Gastroesophageal sphincter (tissue), 3 donors: ENCODE measurements at regions not wholly inside any gene's neighbourhood (a gene's known extent, or its start where the extent isn't known, plus 50 kb on each side); places are given as distances from the start of the nearest gene placed in this dataset.
"Not testable (repeated sequence)": the region's sequence is repeated elsewhere in the genome, so short reads cannot be mapped to it uniquely, and the experiment has no call there.

Source experiments
- CTCF ChIP-seq, 4 experiments: fragments of 200-600 bp in 2 of 4; fragments of 450-650 bp in 2 of 4; sonication (generic) in 1 of 4; IDR thresholded peaks; one replicate each; pipeline ENCODE4 v1.5.1; 2017 to 2019; ENCODE audit warnings: antibody characterized with exemption in 4 of 4, mild to moderate bottlenecking in 2 of 4, moderate library complexity in 2 of 4
- EP300 ChIP-seq: sonication (generic); formaldehyde crosslinking; IDR thresholded peaks from one replicate; pipeline ENCODE4 v1.6.1; 2017; ENCODE audit warnings: antibody characterized with exemption, mild to moderate bottlenecking
- POLR2A ChIP-seq, 2 donors: fragments of 450-650 bp; IDR thresholded peaks; one replicate each; pipeline ENCODE4 v1.6.1; 2017; ENCODE audit warnings: antibody characterized with exemption in 2 of 2, mild to moderate bottlenecking in 2 of 2, moderate library complexity in 1 of 2

DNA sequence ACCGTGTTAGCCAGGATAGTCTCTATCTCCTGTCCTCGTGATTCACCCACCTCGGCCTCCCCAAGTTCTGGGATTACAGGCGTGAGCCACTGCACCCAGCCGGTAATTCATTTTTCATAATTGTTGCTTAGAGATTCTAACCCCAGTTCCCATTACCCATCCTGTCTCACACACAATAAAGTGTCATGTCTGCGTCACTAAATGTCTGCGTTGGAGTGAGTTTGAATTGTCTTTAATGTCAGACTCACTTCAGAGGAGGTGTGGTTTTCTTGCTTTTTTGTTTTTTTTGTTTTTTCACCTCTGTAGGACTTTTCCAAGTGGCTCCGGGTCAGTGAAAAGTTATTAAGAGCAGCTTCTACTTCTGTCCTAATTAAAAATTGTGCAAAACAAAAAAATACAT, 304.5 kb downstream of the CNTNAP3B start:
- not testable (repeated sequence) for TF ChIP-seq POLR2A (IDR thresholded peaks at IDR 0.05); EP300; CTCF (IDR thresholded peaks at IDR 0.05)
